ENCODE measurements at regions not wholly inside any gene's neighbourhood (a gene's known extent, or its start where the extent isn't known, plus 50 kb on each side); places are given as distances from the start of the nearest gene placed in this dataset.

- no peaks in the 10 kb centered on the region; the same call in 1 of the 2 replicates for H3K9me1 ChIP-seq (ENCODE audit: insufficient read depth, low read length)
- no peak overlapping the region for H3K27ac ChIP-seq (ENCODE audit: insufficient read depth, low read length)
- no peak overlapping the region for H3K4ac ChIP-seq (ENCODE audit: low read depth, low read length)
- ATAC-seq (ENCODE audit: low read depth) (no peak), DNase-seq (no peak)
- H2AFZ ChIP-seq (replicated peaks; ENCODE audit: low read length, poor library complexity): no peak overlapping the region
- no peak for TF ChIP-seq CTCF (conservative IDR thresholded peaks at IDR 0.05; ENCODE audit: low read depth, low read length)
- no peak for TF ChIP-seq CHD1 (IDR thresholded peaks at IDR 0.05; ENCODE audit: low read depth, low read length)
- TF ChIP-seq RFX5 (IDR thresholded peaks at IDR 0.05; ENCODE audit: low read depth, low read length): no peak
- TF ChIP-seq ELK1 (IDR thresholded peaks at IDR 0.05; ENCODE audit: borderline replicate concordance, low read depth, low read length): no peak
- no peak for TF ChIP-seq RAD21 (IDR thresholded peaks at IDR 0.05; ENCODE audit: low read length)
- TF ChIP-seq SMC3 (IDR thresholded peaks at IDR 0.05; ENCODE audit: low read depth, low read length): no peak
- no peak for TF ChIP-seq MAFK (IDR thresholded peaks at IDR 0.05; ENCODE audit: low read depth, low read length)
- H3K36me3 ChIP-seq (ENCODE audit: control insufficient read depth, insufficient read depth, low read length): no peaks in the 10 kb centered on the region
- H3K4me1 ChIP-seq (ENCODE audit: control insufficient read depth, insufficient read depth, low read length): peaks cover 2% of the 10 kb centered on the region; the same call in 1 of the 2 replicates
- BruUV-seq (replicated peaks): no TSS peak
- no peak overlapping the region for H2BK20ac ChIP-seq (ENCODE audit: low read depth, low read length)
- H4K5ac ChIP-seq (ENCODE audit: low read depth, low read length): no peak overlapping the region
- no peaks in the 10 kb centered on the region for H3K9me3 ChIP-seq (ENCODE audit: control insufficient read depth, insufficient read depth, low read length)
- H4K8ac ChIP-seq (ENCODE audit: low read depth in 2 of 2, low read length in 2 of 2): no peak overlapping the region
- no peak overlapping the region for H3K9ac ChIP-seq (ENCODE audit: low read depth, low read length)
- no peak overlapping the region for H2BK5ac ChIP-seq (ENCODE audit: low read depth, low read length, poor library complexity, severe bottlenecking)
- H3K79me1 ChIP-seq (ENCODE audit: low read depth in 1 of 2, low read length in 2 of 2): no peaks in the 10 kb centered on the region
- ChIA-PET CTCF (no interaction called here), POLR2A (ENCODE audit: unreplicated experiment) (no interaction called here)
- intact Hi-C loops (cut with micrococcal nuclease) (no loop called here), dilution Hi-C loops (cut with HindIII; ENCODE audit: low sequenced_read_pairs, unreplicated experiment) (no loop called here), in situ Hi-C loops (cut with MboI; ENCODE audit: low sequenced_read_pairs) (no loop called here)
- no peak overlapping the region for H3K14ac ChIP-seq (replicated peaks; ENCODE audit: low read depth, low read length)
- no peak overlapping the region for H3K56ac ChIP-seq (ENCODE audit: extremely low read depth, insufficient read depth, low read length)
- H3K4me2 ChIP-seq (ENCODE audit: low read depth, low read length): no peak overlapping the region
- H2AK9ac ChIP-seq (replicated peaks; ENCODE audit: low read depth, low read length, poor library complexity): no peak overlapping the region
- no peaks in the 10 kb centered on the region for H3K27me3 ChIP-seq (ENCODE audit: control insufficient read depth, insufficient read depth, low read length)
- H2BK15ac ChIP-seq (ENCODE audit: low read depth, low read length): no peak overlapping the region
- no peak overlapping the region for H2BK120ac ChIP-seq (ENCODE audit: low read depth, low read length)
- no peaks in the 10 kb centered on the region for H4K20me1 ChIP-seq (ENCODE audit: insufficient read depth, low read length)
- no CpG with 5 or more reads among the region's 2 CpGs for WGBS, 2 experiments (ENCODE audit: extremely low coverage in 2 of 2, insufficient read length in 1 of 2)
- H4K91ac ChIP-seq (ENCODE audit: insufficient read depth, low read depth, low read length): peak overlapping the region; percentile 23; the same call in 1 of the 2 replicates
- H3K4me3 ChIP-seq (ENCODE audit: insufficient read depth, low read depth, low read length): no peak overlapping the region
- H3K18ac ChIP-seq (ENCODE audit: low read depth, low read length): no peak overlapping the region
- no peak overlapping the region for H2AK5ac ChIP-seq (ENCODE audit: low read depth, low read length)
- no peak overlapping the region for H3K23ac ChIP-seq (ENCODE audit: low read depth, low read length)
Measured at GRCh38 chr13:106121173-106121754, 414.2 kb downstream of the EFNB2 start.

Data from IMR-90 (cell line).